ENCODE measurements at regions not wholly inside any gene's neighbourhood (a gene's known extent, or its start where the extent isn't known, plus 50 kb on each side); places are given as distances from the start of the nearest gene placed in this dataset.

DNA sequence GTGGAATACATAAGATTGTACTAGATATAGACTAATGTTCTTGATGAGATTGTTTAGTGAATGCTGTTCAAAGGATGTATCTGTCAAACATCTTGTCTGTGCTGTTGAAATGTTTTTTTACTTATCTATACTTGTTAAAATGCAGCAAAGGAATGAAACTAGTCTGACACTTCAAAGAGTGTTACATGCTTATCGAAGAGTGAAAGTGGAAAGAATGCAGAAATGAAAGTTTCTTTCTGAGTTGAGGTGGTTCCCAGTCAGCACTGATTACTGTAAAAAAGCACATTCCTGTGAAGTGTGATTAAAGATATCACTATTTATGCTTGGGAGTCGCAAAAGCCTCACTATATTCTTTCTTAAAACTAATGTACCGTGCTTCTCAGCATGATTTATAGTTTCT, 1225.2 kb downstream of the NCAM2 start:
- TF ChIP-seq, protein P1, sequence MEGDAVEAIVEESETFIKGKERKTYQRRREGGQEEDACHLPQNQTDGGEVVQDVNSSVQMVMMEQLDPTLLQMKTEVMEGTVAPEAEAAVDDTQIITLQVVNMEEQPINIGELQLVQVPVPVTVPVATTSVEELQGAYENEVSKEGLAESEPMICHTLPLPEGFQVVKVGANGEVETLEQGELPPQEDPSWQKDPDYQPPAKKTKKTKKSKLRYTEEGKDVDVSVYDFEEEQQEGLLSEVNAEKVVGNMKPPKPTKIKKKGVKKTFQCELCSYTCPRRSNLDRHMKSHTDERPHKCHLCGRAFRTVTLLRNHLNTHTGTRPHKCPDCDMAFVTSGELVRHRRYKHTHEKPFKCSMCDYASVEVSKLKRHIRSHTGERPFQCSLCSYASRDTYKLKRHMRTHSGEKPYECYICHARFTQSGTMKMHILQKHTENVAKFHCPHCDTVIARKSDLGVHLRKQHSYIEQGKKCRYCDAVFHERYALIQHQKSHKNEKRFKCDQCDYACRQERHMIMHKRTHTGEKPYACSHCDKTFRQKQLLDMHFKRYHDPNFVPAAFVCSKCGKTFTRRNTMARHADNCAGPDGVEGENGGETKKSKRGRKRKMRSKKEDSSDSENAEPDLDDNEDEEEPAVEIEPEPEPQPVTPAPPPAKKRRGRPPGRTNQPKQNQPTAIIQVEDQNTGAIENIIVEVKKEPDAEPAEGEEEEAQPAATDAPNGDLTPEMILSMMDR (IDR thresholded peaks at IDR 0.05), result no peak
- no peak for TF ChIP-seq POLR2A (IDR thresholded peaks at IDR 0.05)

Data from uterus (tissue), 2 donors.